ENCODE measurements at regions not wholly inside any gene's neighbourhood (a gene's known extent, or its start where the extent isn't known, plus 50 kb on each side); places are given as distances from the start of the nearest gene placed in this dataset.

- H3K27me3 ChIP-seq (ENCODE audit: control insufficient read depth, insufficient read depth, low read length): no peaks in the 10 kb centered on the region; the same call in 1 of the 2 replicates
- H3K4me3 ChIP-seq (ENCODE audit: insufficient read depth, low read depth, low read length): no peak overlapping the region
- DNase-seq: no peak
- no peaks in the 10 kb centered on the region for H3K36me3 ChIP-seq (replicated peaks; ENCODE audit: control insufficient read depth, insufficient read depth, low read length)
These were observed 393.7 kb upstream of the RGMA start for GRCh38 chr15:93482731-93483130.

- no peak overlapping the region for H3K4me3 ChIP-seq (ENCODE audit: insufficient read depth, low read depth, low read length)
- no peak for DNase-seq
- H3K27me3 ChIP-seq (ENCODE audit: control insufficient read depth, insufficient read depth, low read length): no peaks in the 10 kb centered on the region; the same call in 1 of the 2 replicates
- no peaks in the 10 kb centered on the region for H3K36me3 ChIP-seq (replicated peaks; ENCODE audit: control insufficient read depth, insufficient read depth, low read length)
These were observed 390.7 kb upstream of the RGMA start for GRCh38 chr15:93479715-93480114.

GRCh38 chr15:93478947-93479346 is 389.9 kb upstream of the RGMA start:
- no peaks in the 10 kb centered on the region for H3K36me3 ChIP-seq (replicated peaks; ENCODE audit: control insufficient read depth, insufficient read depth, low read length)
- H3K4me3 ChIP-seq (ENCODE audit: insufficient read depth, low read depth, low read length): no peak overlapping the region
- H3K27me3 ChIP-seq (ENCODE audit: control insufficient read depth, insufficient read depth, low read length): no peaks in the 10 kb centered on the region; the same call in 1 of the 2 replicates
- DNase-seq: no peak

GRCh38 chr15:93477721-93478120 is 388.7 kb upstream of the RGMA start:
- H3K36me3 ChIP-seq (replicated peaks; ENCODE audit: control insufficient read depth, insufficient read depth, low read length): no peaks in the 10 kb centered on the region
- H3K4me3 ChIP-seq (ENCODE audit: insufficient read depth, low read depth, low read length): no peak overlapping the region
- peak; percentile 27 for DNase-seq
- H3K27me3 ChIP-seq (ENCODE audit: control insufficient read depth, insufficient read depth, low read length): no peaks in the 10 kb centered on the region; the same call in 1 of the 2 replicates

GRCh38 chr15:93477188-93477587 is 388.2 kb upstream of the RGMA start:
- DNase-seq: peak; percentile 85
- no peaks in the 10 kb centered on the region for H3K36me3 ChIP-seq (replicated peaks; ENCODE audit: control insufficient read depth, insufficient read depth, low read length)
- no peaks in the 10 kb centered on the region; the same call in 1 of the 2 replicates for H3K27me3 ChIP-seq (ENCODE audit: control insufficient read depth, insufficient read depth, low read length)
- no peak overlapping the region for H3K4me3 ChIP-seq (ENCODE audit: insufficient read depth, low read depth, low read length)

GRCh38 chr15:93476491-93477177 is 387.6 kb upstream of the RGMA start:
- no peak for DNase-seq
- no peaks in the 10 kb centered on the region for H3K36me3 ChIP-seq (replicated peaks; ENCODE audit: control insufficient read depth, insufficient read depth, low read length)
- no peaks in the 10 kb centered on the region; the same call in 1 of the 2 replicates for H3K27me3 ChIP-seq (ENCODE audit: control insufficient read depth, insufficient read depth, low read length)
- no peak overlapping the region for H3K4me3 ChIP-seq (ENCODE audit: insufficient read depth, low read depth, low read length)

- no peak overlapping the region for H3K4me3 ChIP-seq (ENCODE audit: insufficient read depth, low read depth, low read length)
- no peaks in the 10 kb centered on the region for H3K36me3 ChIP-seq (replicated peaks; ENCODE audit: control insufficient read depth, insufficient read depth, low read length)
- no peak for DNase-seq
- H3K27me3 ChIP-seq (ENCODE audit: control insufficient read depth, insufficient read depth, low read length): no peaks in the 10 kb centered on the region; the same call in 1 of the 2 replicates
These were observed 385.7 kb upstream of the RGMA start for GRCh38 chr15:93474728-93475127.

GRCh38 chr15:93469994-93470393 is 381.0 kb upstream of the RGMA start:
- Histone ChIP-seq H3K27me3 (ENCODE audit: control insufficient read depth, insufficient read depth, low read length) (no peaks in the 10 kb centered on the region), H3K4me3 (ENCODE audit: insufficient read depth, low read depth, low read length) (no peak overlapping the region), H3K36me3 (replicated peaks; ENCODE audit: control insufficient read depth, insufficient read depth, low read length) (no peaks in the 10 kb centered on the region)
- DNase-seq: peak; percentile 36

GRCh38 chr15:93467337-93467736 is 378.3 kb upstream of the RGMA start:
- no peak overlapping the region for H3K4me3 ChIP-seq (ENCODE audit: insufficient read depth, low read depth, low read length)
- no peaks in the 10 kb centered on the region for H3K36me3 ChIP-seq (replicated peaks; ENCODE audit: control insufficient read depth, insufficient read depth, low read length)
- no peaks in the 10 kb centered on the region for H3K27me3 ChIP-seq (ENCODE audit: control insufficient read depth, insufficient read depth, low read length)
- DNase-seq: no peak

- H3K4me3 ChIP-seq (ENCODE audit: insufficient read depth, low read depth, low read length): no peak overlapping the region
- no peak for DNase-seq
- no peaks in the 10 kb centered on the region for H3K36me3 ChIP-seq (replicated peaks; ENCODE audit: control insufficient read depth, insufficient read depth, low read length)
- no peaks in the 10 kb centered on the region for H3K27me3 ChIP-seq (ENCODE audit: control insufficient read depth, insufficient read depth, low read length)
These were observed 377.4 kb upstream of the RGMA start for GRCh38 chr15:93466380-93466779.

GRCh38 chr15:93462690-93463089 is 373.7 kb upstream of the RGMA start:
- no peak overlapping the region for H3K4me3 ChIP-seq (ENCODE audit: insufficient read depth, low read depth, low read length)
- H3K36me3 ChIP-seq (replicated peaks; ENCODE audit: control insufficient read depth, insufficient read depth, low read length): no peaks in the 10 kb centered on the region
- DNase-seq: no peak
- no peaks in the 10 kb centered on the region for H3K27me3 ChIP-seq (ENCODE audit: control insufficient read depth, insufficient read depth, low read length)

GRCh38 chr15:93460717-93461116 is 371.7 kb upstream of the RGMA start:
- H3K4me3 ChIP-seq (ENCODE audit: insufficient read depth, low read depth, low read length): no peak overlapping the region
- H3K27me3 ChIP-seq (ENCODE audit: control insufficient read depth, insufficient read depth, low read length): no peaks in the 10 kb centered on the region
- DNase-seq: no peak
- H3K36me3 ChIP-seq (replicated peaks; ENCODE audit: control insufficient read depth, insufficient read depth, low read length): no peaks in the 10 kb centered on the region

GRCh38 chr15:93459396-93459795 is 370.4 kb upstream of the RGMA start:
- no peak overlapping the region for H3K4me3 ChIP-seq (ENCODE audit: insufficient read depth, low read depth, low read length)
- DNase-seq: no peak
- H3K36me3 ChIP-seq (replicated peaks; ENCODE audit: control insufficient read depth, insufficient read depth, low read length): no peaks in the 10 kb centered on the region
- H3K27me3 ChIP-seq (ENCODE audit: control insufficient read depth, insufficient read depth, low read length): no peaks in the 10 kb centered on the region

GRCh38 chr15:93458597-93458996 is 369.6 kb upstream of the RGMA start:
- H3K36me3 ChIP-seq (replicated peaks; ENCODE audit: control insufficient read depth, insufficient read depth, low read length): no peaks in the 10 kb centered on the region
- no peak for DNase-seq
- no peaks in the 10 kb centered on the region for H3K27me3 ChIP-seq (ENCODE audit: control insufficient read depth, insufficient read depth, low read length)
- no peak overlapping the region for H3K4me3 ChIP-seq (ENCODE audit: insufficient read depth, low read depth, low read length)

GRCh38 chr15:93454788-93455187 is 365.8 kb upstream of the RGMA start:
- no peaks in the 10 kb centered on the region for H3K27me3 ChIP-seq (ENCODE audit: control insufficient read depth, insufficient read depth, low read length)
- H3K36me3 ChIP-seq (replicated peaks; ENCODE audit: control insufficient read depth, insufficient read depth, low read length): no peaks in the 10 kb centered on the region
- no peak overlapping the region for H3K4me3 ChIP-seq (ENCODE audit: insufficient read depth, low read depth, low read length)
- no peak for DNase-seq

All from H7 (cell line).